ENCODE measurements at regions not wholly inside any gene's neighbourhood (a gene's known extent, or its start where the extent isn't known, plus 50 kb on each side); places are given as distances from the start of the nearest gene placed in this dataset.
"Not testable (repeated sequence)": the region's sequence is repeated elsewhere in the genome, so short reads cannot be mapped to it uniquely, and the experiment has no call there.

DNA sequence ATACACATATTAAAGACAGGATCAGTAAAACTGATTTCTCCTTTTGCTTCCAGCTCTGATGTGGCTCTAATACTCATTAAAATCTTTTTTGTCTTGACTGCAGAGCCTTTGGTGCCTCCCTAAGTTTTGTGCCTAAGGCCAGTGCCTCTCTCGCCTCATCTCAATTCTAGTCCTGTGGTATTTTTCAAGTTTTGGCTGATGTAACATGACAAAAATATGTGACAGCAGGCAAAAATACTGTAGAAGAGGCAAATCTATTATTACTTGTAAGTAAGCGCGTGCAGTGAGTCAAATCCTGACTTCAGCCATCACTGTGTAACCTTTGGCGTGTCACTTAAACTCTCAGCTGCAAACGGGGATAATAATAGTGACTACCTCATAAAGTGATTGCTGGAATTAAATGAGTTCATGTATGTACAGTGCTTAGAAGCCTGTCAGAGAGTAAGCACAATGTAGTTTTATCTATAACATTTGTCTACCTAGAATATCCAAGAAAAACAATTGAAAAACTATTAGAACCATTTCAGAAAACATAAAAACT lies 74.0 kb downstream of the MAB21L3 start:
- no peak for DNase-seq (ENCODE audit: low spot score)
- no peak for ATAC-seq
- intact Hi-C loops (cut with DNase I): no loop called here

DNA sequence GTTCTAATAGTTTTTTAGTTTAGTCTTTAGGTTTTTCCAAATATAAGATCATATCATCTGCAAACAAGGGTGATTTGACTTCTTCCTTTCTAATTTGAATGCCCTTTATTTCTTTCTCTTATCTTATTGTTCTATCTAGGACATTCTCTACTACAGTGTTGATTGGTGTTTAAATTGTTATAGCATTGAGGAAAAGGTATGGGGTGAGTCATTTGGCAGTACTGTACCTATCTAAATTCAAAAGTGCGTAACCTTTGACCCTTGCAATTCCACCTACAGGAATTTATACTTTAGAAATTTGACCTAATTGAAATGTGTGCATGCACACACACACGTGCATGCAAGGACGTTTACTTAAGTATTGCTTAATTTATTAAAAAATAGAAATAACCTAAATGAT lies 78.3 kb downstream of the MAB21L3 start:
- intact Hi-C loops (cut with DNase I): no loop called here
- ATAC-seq: no peak

DNA sequence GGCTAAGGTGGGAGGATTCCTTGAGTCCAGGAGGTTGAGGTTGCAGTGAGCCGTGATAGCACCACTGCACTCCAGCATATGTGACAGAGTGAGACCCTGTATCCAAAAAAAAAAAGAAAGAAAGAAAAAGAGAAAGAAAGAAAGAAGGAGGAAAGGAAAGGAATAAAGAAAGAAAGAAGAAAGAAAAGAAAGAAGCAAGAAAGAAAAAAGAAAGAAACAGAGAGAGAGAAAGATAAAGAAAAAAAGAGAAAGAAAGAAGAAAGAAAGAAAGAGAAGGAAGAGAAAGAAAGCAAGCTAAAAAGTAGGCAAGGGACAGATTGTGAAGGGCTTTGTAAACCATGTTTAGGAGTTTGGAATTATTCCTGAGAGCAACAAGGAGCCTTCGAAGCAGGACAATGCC lies 80.1 kb downstream of the MAB21L3 start:
- ATAC-seq (no peak), DNase-seq (ENCODE audit: low spot score) (no peak)
- intact Hi-C loops (cut with DNase I): no loop called here

More for the DNA sequence above, 78.3 kb downstream of the MAB21L3 start:
- no peak for DNase-seq (ENCODE audit: low spot score)

DNA sequence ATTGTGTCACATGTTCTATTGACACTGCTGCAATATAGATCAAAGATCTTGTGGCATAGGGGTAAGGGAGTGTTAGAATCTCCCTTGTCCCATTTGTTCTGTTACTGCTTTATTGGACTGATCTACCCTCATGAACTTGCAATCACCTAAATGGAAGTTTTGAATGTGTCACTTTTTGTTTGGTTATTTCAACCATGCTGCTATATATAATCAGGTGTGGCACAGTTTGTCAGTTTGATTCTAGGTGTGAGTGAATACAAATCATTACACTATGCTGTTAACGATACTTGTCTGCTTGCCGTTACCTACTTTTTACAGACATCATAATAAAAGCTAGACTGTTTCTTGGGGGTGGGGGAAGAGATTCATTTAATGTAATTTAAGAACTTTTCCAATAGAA lies 82.6 kb downstream of the MAB21L3 start:
- DNase-seq (ENCODE audit: low spot score): no peak
- intact Hi-C loops (cut with DNase I): no loop called here
- no peak for ATAC-seq

DNA sequence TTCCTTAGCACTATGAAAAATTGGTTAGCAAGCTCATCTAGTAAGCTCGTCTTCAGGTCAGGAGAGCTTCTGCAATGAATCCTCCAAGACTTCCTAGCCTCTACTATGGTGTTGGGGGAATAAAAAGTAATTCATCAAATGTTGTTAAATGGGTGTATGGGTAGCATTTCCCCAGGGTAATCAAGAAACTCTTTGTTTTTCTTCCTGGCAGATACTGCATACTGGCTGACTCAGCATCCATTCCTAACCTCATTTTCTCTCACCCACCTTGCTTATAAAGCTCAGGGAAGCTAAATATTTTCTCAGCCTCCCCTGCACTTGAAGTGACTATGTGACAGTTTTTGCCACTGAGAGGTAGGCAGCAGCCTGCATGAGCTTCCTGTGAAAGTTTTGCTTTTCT lies 83.4 kb downstream of the MAB21L3 start:
- no peak for DNase-seq (ENCODE audit: low spot score)
- no peak for ATAC-seq
- intact Hi-C loops (cut with DNase I): no loop called here

DNA sequence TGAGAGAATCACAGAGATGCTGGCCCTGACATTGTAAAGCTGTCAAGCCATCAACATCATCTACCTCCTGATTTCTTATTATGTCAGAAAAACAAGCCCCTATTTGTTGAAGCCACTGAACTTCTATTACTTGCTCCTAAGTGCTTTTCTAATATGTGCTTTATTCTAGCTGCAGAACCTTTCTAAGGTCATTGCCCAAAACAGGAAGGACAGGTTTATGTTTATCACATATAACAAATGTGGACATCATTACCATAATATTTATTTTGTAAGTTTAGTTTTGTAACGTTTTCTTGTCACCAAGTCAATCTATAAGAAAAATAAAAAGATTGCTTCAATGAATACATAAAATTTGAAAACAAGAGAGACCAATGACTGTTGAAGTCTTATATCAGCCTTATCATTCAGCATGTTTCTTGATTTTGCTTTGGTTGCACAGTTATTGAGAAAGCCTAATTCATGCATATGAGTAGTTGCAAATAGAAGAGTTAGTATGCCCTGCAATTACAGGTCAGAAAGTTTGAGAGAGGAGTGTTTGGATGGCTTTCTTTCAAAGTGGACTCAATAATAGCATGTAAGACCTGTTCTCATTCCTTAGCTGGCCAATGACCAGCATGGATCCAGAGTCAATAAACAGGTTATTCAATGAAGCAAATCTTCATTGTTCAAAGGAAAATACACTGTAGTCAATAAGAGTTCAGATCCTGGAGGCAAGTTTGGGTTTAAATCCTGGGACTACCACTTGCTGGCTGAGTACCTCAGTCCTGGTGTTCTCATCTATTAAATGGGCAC lies 84.1 kb downstream of the MAB21L3 start:
- intact Hi-C loops (cut with DNase I): no loop called here

DNA sequence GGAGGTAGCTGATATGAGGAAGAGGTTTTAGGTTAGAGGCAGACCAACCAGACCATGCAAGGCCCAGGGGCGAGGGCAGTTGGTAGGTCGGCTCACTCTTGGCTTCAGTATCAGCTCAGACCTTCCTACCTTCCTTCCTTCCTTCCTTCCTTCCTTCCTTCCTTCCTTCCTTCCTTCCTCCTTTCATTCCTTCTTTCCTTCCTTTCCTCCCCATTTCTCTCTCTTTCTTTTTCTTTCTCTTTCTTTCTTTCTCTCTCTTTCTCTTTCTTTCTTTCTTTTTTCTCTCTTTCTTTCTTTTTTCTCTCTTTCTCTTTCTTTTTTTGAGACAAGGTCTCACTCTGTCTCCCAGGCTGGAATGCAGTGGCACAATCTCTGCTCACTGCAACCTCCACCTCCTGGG lies 89.1 kb downstream of the MAB21L3 start:
- intact Hi-C loops (cut with DNase I); ATAC-seq; DNase-seq (ENCODE audit: low spot score): not testable (repeated sequence)

More for the DNA sequence above, 84.1 kb downstream of the MAB21L3 start:
- ATAC-seq (no peak), DNase-seq (ENCODE audit: low spot score) (no peak)

DNA sequence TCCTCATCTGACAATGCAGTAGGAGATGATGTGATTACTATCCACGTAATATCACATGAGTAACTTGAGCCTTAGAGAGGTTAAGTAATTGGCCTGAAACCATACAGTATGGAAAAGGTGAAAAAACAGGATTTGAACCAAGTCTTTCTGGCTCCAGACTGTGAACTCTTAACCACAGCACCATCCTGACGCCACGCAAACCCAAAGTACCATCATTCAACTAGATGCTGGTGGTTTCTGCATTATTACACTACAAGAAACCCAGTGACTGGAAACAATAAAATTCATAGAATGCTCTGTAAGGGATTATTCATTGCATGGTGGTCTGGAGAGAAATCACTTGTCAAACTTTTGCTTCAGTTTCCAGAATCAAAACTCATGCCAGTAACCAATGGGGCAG lies 90.7 kb downstream of the MAB21L3 start:
- no peak for DNase-seq (ENCODE audit: low spot score)
- intact Hi-C loops (cut with DNase I): no loop called here
- ATAC-seq: no peak

DNA sequence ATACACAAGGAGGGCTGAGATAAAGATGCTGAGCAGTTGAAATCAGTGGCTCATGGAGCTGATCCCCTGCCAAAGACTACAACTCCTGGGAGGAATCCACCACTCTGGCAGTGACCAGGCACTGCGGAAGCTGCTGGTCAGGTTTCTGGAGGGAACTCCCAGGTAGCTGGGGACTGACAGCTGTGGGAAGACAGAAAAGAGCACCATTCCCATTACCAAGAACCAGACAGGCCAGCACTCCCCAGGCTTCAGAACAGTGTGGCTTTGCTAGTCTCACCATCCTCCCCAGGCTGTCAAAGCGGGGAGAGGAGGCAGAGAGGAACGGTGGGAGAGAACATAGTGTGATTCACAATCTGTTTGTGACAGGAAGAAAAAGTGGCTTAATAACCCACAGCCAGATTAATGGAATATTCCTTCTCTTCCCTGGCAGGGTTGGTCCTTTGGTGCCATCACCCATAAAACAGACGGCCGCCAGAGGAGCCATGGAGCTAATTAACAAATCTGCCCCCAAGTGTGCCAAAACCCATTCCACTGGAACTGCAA lies 92.1 kb downstream of the MAB21L3 start:
- DNase-seq (ENCODE audit: low spot score) (no peak), ATAC-seq (no peak)
- intact Hi-C loops (cut with DNase I): no loop called here

DNA sequence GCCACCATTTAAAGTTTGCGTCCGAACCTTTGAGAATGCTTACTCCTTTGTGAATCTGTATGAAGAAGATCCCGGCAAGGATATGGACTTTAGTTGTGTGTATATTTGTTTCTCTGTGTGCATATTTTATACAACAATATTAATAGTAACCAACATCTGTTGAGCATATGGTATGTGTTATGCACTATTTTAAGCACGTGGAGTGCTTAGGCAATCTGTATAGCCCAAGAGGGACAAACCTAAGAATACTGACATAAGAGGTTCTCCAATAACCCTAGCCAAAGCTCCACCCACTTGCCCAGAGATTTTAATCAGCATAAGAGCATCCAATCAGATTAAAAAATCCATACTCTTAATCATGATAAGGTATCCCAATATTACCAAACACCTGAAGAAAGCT lies 92.7 kb downstream of the MAB21L3 start:
- DNase-seq (ENCODE audit: low spot score) (no peak), ATAC-seq (no peak)
- intact Hi-C loops (cut with DNase I): no loop called here

DNA sequence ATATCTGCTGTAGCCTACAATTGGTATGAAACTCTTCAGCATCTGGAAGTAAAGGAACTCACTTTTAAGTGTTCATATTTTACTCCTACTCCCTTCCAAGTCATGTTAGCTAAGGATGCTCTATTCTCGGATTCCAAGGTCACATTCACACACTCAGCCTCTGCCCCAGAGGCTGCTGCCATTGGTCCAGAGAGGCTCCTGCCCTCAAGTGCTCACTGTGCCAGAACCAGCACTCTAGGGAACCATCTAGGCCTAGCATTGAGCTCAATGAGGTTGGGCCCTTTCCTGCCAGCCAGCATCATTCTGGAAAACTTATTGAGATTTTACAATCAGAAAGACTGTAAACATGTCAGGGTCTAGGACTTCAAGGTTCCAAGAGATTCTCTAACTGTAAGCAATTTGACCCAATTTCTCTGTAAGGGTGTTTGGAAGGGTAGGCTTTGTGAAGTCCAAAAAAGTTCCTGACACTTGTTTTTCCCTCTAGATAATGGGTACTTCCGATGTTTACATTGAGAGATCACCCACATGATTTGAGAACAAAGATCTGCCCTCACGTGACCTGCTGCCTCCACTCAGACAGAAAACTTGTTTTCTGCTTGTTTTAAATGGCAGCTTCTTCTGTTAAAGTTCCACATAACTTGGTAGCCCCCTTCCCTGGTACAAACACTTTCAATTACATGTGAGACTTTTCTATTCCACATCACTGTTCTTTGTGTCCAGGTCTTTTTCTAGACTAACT lies 94.9 kb downstream of the MAB21L3 start:
- intact Hi-C loops (cut with DNase I): no loop called here
- ATAC-seq (no peak), DNase-seq (ENCODE audit: low spot score) (no peak)

DNA sequence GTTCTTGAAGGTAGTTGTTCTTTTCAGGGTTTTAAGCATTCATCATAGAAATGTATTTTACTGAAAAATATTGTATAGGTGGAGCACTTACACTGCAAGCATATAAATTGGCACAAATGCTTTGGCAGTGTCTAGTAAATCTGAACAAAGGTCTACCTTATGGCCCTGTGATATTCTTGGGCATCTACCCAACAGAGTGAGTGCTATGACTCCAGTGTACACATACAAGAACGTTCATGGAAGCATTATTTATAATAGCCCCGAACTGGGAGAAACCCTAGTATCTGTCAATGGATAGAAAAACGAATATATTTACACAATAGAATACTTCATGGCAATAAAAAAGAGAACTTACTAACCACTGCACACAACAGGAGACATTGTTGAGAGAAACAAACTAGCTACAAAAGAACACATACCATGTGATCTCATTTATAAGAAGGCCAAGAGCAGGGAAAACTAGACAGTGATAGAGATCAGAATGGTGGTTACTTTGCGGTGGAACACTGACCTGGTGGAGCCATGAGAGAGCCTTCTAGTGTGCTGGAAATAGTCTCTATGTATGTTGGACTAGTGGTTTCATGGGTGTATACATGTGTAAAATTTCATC lies 96.0 kb downstream of the MAB21L3 start:
- intact Hi-C loops (cut with DNase I): no loop called here
- DNase-seq (ENCODE audit: low spot score): no peak

DNA sequence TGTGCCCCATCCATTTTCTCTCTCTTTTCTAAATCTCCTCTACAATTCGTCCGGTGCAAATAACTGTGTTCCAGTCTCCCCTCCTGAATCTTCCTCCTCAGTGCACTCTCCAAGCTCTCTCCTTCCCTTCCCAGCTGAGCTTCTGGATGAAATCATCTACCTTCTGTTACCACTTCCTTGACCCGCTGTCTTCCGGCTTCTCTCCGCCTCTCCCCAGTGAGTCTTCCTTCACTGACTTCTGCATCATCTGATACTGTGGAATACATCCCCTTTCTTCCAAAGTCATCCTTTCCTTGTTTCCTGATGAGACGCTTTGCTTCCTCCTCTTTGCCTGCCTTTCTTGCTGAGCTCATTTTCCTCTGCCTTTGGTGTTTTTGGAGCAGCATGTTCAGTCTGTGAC lies 96.9 kb downstream of the MAB21L3 start:
- intact Hi-C loops (cut with DNase I): no loop called here
- ATAC-seq (no peak), DNase-seq (ENCODE audit: low spot score) (no peak)

More for the DNA sequence above, 96.0 kb downstream of the MAB21L3 start:
- ATAC-seq: no peak

DNA sequence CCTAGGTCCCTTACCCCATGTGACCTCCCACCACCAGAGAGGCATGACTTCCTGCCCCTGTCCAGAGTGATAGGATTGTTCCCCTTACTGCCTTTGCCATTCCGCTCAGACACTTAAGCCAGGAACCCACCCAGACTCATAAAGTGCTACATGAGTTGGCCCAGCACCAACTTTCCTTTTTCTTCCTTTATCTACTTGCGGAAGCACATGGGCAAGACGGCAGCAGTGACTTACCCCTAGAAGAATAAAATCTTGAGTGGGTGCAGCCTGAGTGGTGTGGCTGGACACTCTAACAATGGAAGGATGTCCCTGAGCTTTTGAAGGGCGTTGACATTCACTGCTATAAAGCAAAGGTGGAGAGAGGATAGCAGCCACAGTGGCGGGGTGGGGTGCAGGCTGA lies 100.1 kb downstream of the MAB21L3 start:
- ATAC-seq (no peak), DNase-seq (ENCODE audit: low spot score) (no peak)
- intact Hi-C loops (cut with DNase I): no loop called here

DNA sequence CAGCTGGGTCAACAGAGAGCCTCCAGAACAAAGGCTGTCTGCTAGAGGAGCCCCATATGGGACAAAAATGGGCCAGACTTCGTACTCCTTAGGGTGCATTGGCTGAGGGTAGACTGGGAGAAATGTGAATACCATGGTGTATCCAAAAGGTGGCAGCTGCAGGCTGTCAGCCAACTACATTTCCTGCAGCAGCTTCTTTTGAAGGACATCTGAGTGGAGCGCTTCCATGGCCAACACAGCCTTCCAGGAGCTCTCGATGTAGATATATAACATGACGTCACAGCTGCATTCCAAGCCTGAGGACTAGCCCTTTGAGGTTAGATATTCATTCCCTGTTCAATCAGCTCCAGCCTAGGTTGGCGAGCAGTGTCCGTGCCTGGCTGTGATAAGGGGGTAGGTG lies 107.7 kb downstream of the MAB21L3 start:
- DNase-seq (ENCODE audit: low spot score): no peak
- ATAC-seq: no peak
- intact Hi-C loops (cut with DNase I): no loop called here

DNA sequence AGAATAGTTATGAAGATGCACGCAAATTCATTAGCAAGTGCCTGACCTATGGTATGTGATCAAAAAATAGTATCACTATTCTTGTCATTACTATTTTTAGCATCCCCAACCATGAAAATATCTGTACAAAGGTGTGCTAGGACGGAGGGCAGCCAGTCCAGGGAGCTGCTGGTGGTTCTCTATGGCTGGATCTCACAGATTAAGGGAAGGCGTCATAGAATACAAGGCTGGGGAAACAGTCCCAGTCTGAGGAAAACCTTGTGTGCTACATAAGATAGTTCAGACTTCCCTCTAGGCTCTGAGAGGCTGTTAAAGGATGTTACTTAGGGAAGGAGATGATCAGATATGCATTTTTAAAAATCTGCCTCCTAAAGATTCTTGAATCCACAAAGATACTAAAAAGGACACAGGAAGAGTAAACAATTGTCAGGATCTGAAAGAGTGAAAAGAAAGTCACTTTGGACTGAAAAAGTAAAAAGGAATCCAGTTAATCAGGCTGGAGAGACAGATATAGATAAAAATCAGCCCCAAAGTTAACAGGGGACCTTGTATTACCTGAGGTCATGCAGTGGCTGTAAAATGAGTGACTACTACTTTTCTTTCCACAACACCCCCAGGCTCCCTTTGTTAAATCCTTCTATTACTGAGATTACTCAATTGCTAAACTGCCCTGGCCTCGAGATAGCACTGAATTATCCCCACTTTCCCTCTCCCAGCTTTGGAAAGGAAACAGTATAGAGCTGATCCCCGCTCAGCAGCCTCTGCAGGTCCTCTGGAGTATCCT lies 108.6 kb downstream of the MAB21L3 start:
- intact Hi-C loops (cut with DNase I): no loop called here
- ATAC-seq (no peak), DNase-seq (ENCODE audit: low spot score) (no peak)

DNA sequence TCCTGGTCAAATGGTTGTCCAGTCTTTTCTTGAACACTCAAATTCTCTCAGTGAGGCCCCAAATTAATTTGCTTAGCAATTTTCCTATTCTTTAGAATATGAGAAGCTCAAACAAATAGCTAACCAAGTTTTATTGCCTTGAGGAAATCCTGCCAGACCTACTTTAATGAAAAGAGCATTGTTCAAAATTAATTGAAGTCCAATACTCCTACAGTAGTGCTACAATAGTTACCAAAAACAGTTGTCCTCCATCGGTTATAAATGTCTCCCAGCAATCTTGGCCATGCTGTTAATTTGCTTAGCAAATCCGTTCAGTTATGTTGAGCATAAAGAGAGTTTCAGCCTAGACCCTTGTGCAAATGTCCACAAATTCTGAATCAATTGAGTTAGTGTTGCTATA lies 112.9 kb downstream of the MAB21L3 start:
- ATAC-seq (no peak), DNase-seq (ENCODE audit: low spot score) (no peak)
- intact Hi-C loops (cut with DNase I): no loop called here

DNA sequence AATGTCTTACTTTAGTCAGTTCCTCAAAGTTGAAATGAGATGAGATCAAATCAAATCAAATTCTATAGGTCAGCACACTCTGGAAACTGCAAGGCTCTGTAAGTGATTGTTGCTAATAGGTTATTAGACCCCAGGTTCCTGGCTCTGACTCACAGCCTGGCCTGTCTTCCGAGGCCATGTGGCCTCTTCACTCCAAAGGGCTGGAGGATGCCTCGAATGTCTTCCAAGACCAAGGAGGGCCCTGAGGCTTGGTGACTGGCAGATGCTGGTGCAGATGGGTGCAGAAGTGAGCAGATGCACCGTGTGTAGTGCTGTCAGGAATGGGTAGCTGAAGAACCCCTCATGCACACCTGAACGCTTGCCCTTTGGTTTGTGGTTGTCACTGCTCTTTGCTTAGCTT lies 113.4 kb downstream of the MAB21L3 start:
- intact Hi-C loops (cut with DNase I): no loop called here
- ATAC-seq (no peak), DNase-seq (ENCODE audit: low spot score) (no peak)

DNA sequence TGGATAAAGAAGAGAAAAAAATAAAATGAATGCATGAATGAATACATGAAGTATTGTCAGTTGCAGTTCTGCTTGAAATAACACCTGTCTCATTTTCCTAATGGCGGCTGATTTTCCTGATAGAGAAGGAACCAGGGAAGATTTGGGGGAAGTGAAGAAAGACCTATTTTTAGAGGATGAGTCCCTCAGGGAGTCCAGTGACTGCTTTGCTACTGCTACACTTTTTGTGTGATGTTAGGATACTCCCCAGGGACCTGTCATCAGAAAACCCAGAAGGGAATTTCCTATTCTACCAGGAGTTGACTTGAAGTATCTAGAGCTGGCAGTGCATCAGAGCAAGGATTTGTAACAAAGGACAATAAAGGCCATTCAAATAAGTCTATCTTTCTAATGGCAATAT lies 114.8 kb downstream of the MAB21L3 start:
- ATAC-seq (no peak), DNase-seq (ENCODE audit: low spot score) (no peak)
- intact Hi-C loops (cut with DNase I): no loop called here

All from sciatic nerve (tissue), 2 donors.